NT2/D1 (cell line): ENCODE measurements at regions not wholly inside any gene's neighbourhood (a gene's known extent, or its start where the extent isn't known, plus 50 kb on each side); places are given as distances from the start of the nearest gene placed in this dataset.
"Not testable (repeated sequence)": the region's sequence is repeated elsewhere in the genome, so short reads cannot be mapped to it uniquely, and the experiment has no call there.

Source experiments
- DNase-seq: peaks from one replicate; pipeline ENCODE4 v3.0.0-alpha.2; 2011; ENCODE audit warnings: low read depth, low spot score
- H3K27me3 ChIP-seq: 2 replicates; pipeline ENCODE4 v1.6.0; 2011; ENCODE audit warnings: mild to moderate bottlenecking; ENCODE audit not compliant: insufficient read length, insufficient read depth
- H3K36me3 ChIP-seq: 2 replicates; pipeline ENCODE4 v1.6.1; 2011; ENCODE audit warnings: mild to moderate bottlenecking, low read length, mixed read lengths; ENCODE audit not compliant: insufficient read depth, insufficient read length
- H3K4me1 ChIP-seq: 2 replicates; pipeline ENCODE4 v1.5.1; 2011; ENCODE audit not compliant: insufficient read depth, insufficient read length
- H3K4me3 ChIP-seq: 2 replicates; pipeline ENCODE4 v1.5.1; 2011; ENCODE audit warnings: low read depth; ENCODE audit not compliant: insufficient read length
- H3K9ac ChIP-seq: 2 replicates; pipeline ENCODE4 v1.6.0; 2011; ENCODE audit warnings: low read depth; ENCODE audit not compliant: insufficient read length
- H3K9me3 ChIP-seq: 2 replicates; pipeline ENCODE4 v1.5.1; 2011; ENCODE audit warnings: mild to moderate bottlenecking, low read length; ENCODE audit not compliant: insufficient read depth
- SUZ12 ChIP-seq: IDR thresholded peaks from 2 replicates; pipeline ENCODE4 v1.6.1; 2011; ENCODE audit not compliant: insufficient read length, insufficient read depth; ENCODE audit errors: extremely low read depth
- YY1 ChIP-seq: IDR thresholded peaks from 2 replicates; pipeline ENCODE4 v1.6.1; 2011; ENCODE audit not compliant: insufficient read length, insufficient read depth
- ZNF274 ChIP-seq: IDR thresholded peaks from 2 replicates; pipeline ENCODE4 v1.6.1; 2011; ENCODE audit warnings: mild to moderate bottlenecking, low read depth, low read length

DNA sequence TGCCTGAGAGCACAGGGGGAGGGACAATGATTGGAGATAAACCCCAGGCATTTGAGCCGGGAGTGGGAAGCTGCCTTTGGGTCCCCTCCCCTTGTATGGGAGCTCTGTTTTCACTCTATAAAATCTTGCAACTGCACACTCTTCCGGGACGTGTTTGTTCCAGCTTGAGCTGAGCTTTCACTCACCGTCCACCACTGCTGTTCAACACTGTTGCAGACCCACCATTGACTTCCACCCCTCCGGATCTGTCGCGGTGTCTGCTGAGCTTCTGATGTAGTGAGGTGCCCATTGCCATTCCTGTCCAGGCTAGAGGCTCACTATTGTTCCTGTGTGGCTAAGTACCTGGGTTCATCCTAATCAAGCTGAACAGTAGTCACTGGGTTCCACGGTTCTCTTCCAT is 231.6 kb upstream of the CWC22 start:
- H3K9ac ChIP-seq, result no peak overlapping the region
- H3K36me3 ChIP-seq, result no peaks in the 10 kb centered on the region
- H3K27me3 ChIP-seq, result no peaks in the 10 kb centered on the region
- no peaks in the 10 kb centered on the region for H3K4me1 ChIP-seq
- H3K4me3 ChIP-seq, result no peak overlapping the region
- DNase-seq, result no peak
- no peaks in the 10 kb centered on the region for H3K9me3 ChIP-seq
- no peak for TF ChIP-seq ZNF274
- no peak for TF ChIP-seq SUZ12
- no peak for TF ChIP-seq YY1

DNA sequence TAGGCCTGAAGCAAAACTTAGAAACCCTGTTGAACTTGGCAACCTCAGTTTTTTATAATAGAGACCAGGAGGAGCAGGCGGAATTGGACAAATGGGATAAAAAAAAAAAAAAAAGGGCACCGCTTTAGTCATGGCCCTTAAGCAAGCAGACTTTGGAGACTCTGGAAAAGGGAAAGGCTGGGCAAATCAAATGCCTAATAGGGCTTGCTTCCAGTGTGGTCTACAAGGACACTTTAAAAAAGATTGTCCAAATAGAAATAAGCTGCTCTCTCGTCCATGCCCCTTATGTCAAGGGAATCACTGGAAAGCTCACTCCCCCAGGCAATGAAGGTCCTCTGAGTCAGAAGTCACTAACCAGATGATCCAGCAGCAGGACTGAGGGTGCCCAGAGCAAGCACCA is 229.0 kb upstream of the CWC22 start:
- not testable (repeated sequence) for H3K27me3 ChIP-seq, H3K9me3 ChIP-seq, H3K4me3 ChIP-seq, H3K36me3 ChIP-seq, DNase-seq, H3K9ac ChIP-seq, H3K4me1 ChIP-seq

DNA sequence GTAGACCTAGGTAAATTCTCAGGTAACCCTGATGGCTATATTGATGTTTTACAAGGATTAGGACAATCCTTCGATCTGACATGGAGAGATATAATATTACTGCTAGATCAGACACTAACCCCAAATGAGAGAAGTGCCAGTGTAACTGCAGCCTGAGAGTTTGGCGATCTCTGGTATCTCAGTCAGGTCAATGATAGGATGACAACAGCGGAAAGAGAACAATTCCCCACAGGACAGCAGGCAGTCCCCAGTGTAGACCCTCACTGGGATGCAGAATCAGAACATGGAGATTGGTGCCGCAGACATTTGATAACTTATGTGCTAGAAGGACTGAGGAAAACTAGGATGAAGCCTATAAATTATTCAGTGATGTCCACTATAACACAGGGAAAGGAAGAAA is 228.4 kb upstream of the CWC22 start:
- H3K4me3 ChIP-seq, H3K9me3 ChIP-seq, DNase-seq, H3K36me3 ChIP-seq, H3K27me3 ChIP-seq, H3K4me1 ChIP-seq, H3K9ac ChIP-seq: not testable (repeated sequence)

DNA sequence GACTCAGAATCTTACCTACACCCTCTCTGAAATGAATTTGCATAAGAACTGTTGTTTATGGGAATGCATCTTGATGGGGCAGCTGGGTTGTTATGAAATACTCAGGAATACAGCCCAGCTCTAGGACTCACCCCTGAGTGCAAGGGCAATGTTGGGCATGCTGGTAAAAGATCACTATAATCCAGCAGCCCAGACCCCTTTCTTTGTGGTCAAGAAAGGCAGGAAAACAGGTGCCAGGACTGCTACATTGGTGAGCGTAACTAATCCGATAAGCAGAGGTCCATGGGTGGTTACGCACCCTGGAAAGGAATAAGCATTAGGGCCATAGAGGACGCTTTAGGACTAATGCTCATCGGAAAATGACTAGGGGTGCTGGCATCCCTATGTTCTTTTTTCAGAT is 227.9 kb upstream of the CWC22 start:
- not testable (repeated sequence) for H3K4me3 ChIP-seq, H3K9me3 ChIP-seq, H3K27me3 ChIP-seq, DNase-seq, H3K4me1 ChIP-seq, H3K9ac ChIP-seq, H3K36me3 ChIP-seq

DNA sequence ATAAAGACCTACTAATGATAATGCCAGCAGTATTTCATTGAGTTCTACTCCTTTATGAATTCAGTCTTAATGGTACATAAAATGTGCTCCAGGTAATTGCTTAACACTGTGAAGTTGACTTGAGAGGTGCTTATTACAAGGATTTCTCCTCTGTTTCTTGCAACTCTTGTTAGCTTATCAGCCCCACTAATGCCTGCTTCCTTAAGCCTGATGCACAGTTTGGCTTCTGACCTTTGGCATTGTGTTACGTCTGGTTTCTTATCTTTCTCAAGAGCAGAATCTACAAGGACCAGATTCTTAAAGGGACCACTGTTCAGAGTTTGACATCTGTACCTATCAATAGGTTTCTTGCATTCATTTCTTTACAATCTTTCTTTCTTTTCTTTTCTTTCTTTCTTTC is 223.9 kb upstream of the CWC22 start:
- H3K36me3 ChIP-seq, result no peaks in the 10 kb centered on the region
- no peaks in the 10 kb centered on the region for H3K4me1 ChIP-seq
- no peak for DNase-seq
- H3K27me3 ChIP-seq, result no peaks in the 10 kb centered on the region
- no peak overlapping the region for H3K4me3 ChIP-seq
- no peak overlapping the region for H3K9ac ChIP-seq
- no peaks in the 10 kb centered on the region for H3K9me3 ChIP-seq
- no peak for TF ChIP-seq YY1
- TF ChIP-seq SUZ12, result no peak
- TF ChIP-seq ZNF274, result no peak

DNA sequence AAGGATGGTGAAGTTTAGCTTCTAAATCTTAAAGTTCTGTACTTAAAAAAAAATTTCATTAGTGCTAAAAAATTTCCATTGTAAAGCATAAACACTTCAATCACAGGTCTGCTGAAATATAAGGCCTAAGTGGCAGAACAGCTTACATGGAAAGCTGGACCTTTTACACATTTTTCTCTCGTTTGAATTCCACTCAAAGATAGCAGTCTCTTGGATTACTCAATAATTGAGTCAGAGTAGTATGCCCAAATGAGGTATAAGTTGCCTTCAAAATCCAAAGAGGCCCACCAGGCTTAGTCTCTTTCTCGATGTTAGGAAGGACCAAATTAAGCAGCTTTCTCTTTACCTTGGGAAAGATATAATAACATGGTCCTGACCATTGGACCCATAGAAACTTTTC is 220.4 kb upstream of the CWC22 start:
- no peak for TF ChIP-seq SUZ12
- no peak for TF ChIP-seq YY1
- no peak for TF ChIP-seq ZNF274
- no peak for DNase-seq
- no peaks in the 10 kb centered on the region for H3K36me3 ChIP-seq

DNA sequence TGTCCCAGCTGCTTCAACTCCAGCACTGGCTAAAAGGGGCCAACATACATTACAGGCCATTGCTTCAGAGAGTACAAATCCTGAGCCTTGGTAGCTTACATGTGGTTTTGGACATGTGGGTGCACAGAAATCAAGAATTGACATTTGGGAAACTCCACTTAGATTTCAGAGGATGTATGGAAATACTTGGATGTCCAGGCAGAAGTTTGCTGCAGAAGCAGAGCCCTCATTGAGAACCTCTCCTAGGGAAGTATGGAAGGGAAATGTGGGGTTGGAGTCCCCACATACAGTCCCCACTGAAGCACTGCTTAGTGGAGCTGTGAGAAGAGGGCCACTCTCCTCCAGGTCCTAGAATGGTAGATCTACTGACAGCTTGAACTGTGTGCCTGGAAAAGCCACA is 218.0 kb upstream of the CWC22 start:
- H3K36me3 ChIP-seq, result no peaks in the 10 kb centered on the region
- H3K9ac ChIP-seq, result no peak overlapping the region
- TF ChIP-seq SUZ12 (no peak), YY1 (no peak), ZNF274 (no peak)
- H3K9me3 ChIP-seq, result peaks cover 11% of the 10 kb centered on the region
- H3K27me3 ChIP-seq, result no peaks in the 10 kb centered on the region
- no peaks in the 10 kb centered on the region for H3K4me1 ChIP-seq
- DNase-seq, result no peak
- H3K4me3 ChIP-seq, result no peak overlapping the region

More for the DNA sequence above, 220.4 kb upstream of the CWC22 start:
- Histone ChIP-seq H3K9me3 (peaks cover 11% of the 10 kb centered on the region), H3K4me3 (no peak overlapping the region), H3K27me3 (no peaks in the 10 kb centered on the region), H3K4me1 (no peaks in the 10 kb centered on the region), H3K9ac (no peak overlapping the region)

DNA sequence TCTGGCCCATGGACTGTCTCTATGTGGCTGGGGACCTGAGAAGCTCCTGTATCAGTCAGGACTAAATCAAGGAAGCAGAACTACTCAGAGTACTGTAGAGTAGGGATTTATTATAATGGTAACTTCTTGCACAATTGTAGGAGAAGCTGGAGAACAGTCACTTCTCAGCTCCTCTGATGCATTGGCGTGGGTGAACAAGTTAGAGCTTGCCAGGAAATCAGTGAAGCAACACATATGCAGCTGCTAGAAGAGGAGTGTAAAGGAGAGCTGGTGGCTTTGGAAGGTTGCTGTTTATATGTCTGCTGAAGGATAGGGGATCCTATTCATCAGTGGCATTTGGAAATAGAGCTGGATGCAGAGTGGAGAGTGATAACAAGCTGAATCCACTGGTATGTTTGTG is 215.5 kb upstream of the CWC22 start:
- no peak for DNase-seq
- no peaks in the 10 kb centered on the region for H3K4me1 ChIP-seq

More for the DNA sequence above, 215.5 kb upstream of the CWC22 start:
- H3K4me3 ChIP-seq, result no peak overlapping the region
- TF ChIP-seq ZNF274, result no peak
- TF ChIP-seq YY1, result no peak
- no peak for TF ChIP-seq SUZ12
- no peaks in the 10 kb centered on the region for H3K27me3 ChIP-seq
- no peak overlapping the region for H3K9ac ChIP-seq
- peaks cover 11% of the 10 kb centered on the region for H3K9me3 ChIP-seq
- H3K36me3 ChIP-seq, result no peaks in the 10 kb centered on the region
